Renal cortical epithelial cell (primary cell): ENCODE measurements at regions not wholly inside any gene's neighbourhood (a gene's known extent, or its start where the extent isn't known, plus 50 kb on each side); places are given as distances from the start of the nearest gene placed in this dataset.

ENCODE experiments used
- DNase-seq: peaks from one replicate; pipeline ENCODE4 v3.0.0-alpha.2; 2011; ENCODE audit warnings: low read depth

DNA sequence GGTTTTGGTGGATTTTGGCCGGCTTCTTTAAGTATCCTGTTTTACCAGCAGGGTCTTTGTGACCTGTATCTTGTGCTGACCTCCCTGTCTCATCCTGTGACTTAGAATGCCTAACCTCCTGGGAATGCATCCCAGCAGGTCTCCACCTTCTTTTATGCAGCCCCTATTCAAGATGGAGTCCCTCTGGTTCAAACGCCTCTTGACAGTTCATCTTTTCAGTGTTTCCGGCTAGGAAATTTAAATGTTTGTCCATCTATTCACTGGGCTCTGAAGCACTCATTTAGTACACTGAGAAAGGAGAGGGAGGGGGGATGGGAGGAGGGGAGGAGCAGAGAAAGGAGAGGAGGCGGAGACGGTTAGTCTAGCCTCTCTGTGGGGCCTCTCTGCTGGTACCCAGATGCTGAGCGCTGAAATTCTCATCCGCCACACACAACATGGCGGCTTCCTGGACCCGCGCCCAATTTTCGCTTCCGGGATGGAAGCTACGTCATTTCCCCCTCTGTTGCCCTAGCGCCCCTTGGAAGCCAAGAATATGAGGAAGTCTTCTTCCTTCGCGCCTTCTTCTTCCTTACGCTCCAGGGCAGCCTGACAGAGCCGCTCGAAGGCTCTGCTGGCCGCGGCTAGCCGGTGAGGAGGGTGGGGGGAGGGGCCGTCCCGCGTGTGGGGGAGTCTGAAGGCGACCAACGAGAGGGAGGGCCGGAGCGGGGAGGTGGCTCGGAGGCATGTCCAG is 69.0 kb upstream of the SYT13 start:
- DNase-seq = peak; percentile 53

DNA sequence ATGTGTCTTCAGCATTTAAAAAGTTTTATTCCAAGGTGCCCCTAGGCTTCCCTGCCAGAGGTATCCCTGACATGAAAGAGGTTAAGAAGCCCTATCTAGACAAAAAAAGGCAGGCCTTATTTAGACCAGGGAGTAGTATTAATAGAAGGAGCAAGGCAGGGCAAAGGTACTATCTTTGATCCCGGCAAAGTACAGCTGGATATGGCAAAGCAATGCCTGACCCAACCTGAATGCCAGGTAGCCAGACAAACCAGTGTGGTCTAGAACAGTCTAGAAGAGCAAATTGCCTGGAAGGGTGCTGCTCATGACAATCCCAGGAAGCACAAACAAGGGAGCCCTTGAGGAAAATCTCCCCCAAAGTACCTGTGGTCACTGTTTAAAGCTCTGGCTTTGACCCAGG is 62.6 kb upstream of the SYT13 start:
- DNase-seq = no peak

DNA sequence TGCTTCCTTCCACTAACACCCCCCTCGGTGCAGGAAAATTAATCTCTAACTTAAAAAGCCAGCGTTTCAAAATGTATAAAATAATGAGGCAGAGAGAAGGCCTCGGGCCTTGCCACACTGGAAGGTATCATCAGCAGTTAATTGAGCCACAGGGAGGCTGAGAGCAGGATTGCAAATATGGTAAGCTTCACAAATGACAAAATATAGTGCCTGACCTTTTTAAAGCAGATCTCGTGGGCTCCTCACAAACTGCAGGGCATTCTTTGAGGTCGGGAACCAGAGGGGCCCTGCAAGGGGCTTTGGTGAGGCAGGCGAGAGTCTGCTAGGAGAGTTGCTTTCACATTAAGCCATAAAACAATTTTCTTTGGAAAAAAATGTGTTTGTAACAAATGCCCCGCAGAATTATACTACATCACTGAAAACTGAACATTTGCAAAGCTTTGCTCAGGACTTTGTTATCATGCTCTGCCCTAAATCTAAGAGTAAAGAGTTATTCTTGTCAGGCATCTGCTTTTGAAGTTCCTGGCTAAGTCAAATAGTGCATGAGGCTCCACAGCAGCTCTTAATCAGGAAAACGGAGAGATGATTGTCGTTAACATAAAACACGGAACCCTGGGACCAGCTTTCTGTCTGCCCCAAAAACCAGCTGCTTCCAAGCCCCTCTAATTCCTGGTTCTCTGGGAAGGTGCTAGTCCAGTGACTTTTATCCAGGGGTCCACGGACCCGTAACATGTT is 61.4 kb upstream of the SYT13 start:
- no peak for DNase-seq

DNA sequence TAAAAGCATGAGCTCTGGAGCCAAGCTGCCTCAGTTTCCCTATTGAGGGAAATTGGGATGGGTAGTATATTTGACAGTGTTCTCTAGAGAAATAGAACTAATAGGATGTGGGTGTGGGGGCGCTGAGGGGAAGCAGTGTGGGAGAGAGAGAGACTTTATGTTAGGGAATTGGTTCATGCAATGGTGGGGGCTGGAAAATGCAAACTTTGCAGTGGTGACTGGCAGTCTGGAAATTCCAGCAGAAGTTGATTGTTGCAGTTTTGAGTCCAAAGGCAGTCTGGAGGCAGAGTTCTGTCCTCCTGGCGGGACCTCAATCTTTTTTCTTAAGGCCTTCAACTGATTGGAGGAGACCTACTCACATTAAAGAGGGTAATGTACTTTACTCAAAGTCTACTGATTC is 59.4 kb upstream of the SYT13 start:
- no peak for DNase-seq

DNA sequence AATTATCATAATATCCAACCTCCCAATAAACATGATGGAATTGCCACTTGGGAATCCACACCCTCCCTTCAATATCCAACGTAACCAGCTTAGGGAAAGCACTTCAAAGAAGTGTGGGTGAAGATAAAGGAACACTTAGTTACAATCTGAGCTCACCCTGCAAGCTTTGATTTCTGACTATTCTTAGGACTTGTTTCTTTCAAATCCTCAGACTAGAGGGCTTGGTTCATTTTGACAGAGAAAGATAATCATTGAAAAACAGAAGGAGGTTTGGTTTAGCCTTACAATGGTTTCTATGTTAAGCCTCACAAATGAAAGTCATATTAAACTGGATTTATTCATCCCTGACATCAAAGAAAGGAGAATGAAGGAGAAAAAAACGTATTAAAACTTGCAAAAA is 57.9 kb upstream of the SYT13 start:
- DNase-seq = no peak

DNA sequence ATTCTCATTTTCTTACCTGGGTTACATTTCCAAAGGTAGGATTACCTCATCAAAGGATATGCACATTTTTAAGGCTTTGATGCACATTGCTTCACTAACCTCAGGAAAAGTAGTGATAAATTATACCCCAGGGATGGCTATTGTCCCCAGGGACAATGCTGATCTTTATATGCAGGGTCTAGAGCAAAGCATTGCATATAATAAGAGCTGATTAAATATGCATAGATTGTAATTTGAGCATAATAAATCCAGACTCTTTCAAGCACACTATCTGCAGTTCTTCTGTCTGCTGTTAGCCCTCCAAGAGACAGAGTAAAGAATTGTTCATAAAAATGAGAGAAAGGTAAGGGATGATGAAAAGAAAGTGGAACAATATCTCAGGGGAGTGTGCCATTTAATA is 57.3 kb upstream of the SYT13 start:
- no peak for DNase-seq

DNA sequence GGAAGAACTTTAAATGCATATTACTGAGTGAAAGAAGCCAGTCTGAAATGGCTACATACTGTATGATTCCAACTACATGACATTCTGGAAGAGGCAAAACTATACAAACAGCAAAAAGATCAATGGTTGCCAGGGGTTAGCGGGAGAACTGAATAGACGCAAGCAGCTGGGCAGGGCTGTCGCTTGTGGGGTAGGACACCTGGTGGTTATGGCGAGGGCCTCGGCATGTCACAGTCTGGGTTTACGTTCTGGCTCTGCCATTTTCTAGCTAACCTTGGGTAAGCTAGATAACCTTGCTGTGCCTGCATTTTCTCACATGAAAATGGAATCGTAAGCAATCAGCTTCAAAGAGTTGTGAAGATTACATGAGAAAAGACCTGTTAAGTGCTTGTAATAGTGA is 55.2 kb upstream of the SYT13 start:
- no peak for DNase-seq

DNA sequence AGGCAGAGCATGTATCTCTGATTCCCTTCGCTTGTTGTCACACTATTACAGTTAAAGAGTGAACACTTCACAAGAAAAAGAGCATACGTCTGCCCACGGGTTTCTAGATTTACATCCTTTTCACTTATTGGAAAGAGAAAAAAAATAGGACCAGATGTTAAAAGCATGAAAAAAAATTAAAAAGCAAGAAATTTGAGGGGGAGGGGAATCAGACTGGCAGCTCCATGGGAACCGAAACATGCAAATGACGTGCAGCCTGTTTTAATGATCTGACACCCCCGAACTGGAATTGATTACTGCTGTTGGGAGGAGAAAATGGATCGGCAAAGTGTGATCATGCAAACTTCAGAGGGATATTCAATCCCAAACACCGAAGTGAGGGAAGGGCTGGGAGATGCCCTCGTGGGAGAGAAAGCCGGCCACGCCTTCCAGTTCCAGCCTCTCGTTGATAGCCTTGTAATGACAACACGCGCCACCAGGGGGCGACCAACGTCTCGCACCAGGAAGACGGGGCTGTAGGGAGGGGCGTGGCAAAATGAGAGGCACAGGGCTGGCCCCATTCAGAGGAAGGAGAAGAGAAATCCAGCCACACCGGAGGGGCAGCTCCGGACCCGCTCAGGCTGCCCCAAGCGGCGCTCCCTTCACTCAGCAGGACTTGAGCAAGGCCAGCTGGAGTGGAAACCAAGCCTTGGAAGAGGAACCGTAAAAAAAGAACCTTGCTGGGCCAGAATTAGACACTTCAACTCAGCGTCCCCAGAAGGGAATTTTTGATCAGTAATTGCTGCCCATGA is 53.8 kb upstream of the SYT13 start:
- DNase-seq = peak; percentile 73

DNA sequence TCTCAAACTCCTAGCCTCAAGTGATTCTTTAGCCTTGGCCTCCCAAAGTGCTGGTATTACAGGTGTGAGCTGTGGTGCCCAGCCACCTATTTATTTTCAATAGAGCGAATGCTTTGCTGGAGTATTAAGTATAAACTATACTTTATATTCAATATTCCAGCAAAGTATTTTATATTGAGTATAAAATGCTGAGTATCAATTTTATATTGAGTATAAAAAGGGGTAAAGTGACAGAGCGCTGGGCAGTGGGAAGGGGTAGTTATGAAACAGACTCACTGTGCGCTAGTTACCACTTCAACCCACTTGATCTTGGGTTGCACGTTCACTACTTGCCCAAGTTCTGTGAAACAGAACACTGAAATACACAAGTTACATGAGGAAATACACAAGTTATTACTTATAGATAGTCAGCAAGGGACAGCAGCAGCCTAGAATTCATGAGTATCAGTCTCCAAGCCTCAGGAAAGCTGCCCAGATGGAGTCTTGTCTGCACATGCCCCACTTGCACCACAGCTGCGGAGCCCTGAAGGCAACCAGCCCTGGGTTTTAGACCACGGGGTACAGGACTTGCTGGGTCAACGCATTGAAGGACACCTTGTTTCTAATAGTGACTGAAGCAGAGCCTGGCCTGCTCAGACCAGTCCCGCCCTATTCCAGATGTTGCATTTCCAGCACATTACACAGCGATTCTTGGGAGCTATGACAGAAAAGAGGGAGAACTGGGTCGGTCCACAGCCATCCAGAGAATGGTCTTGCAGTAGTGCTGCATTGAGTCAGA is 51.6 kb upstream of the SYT13 start:
- DNase-seq = no peak

DNA sequence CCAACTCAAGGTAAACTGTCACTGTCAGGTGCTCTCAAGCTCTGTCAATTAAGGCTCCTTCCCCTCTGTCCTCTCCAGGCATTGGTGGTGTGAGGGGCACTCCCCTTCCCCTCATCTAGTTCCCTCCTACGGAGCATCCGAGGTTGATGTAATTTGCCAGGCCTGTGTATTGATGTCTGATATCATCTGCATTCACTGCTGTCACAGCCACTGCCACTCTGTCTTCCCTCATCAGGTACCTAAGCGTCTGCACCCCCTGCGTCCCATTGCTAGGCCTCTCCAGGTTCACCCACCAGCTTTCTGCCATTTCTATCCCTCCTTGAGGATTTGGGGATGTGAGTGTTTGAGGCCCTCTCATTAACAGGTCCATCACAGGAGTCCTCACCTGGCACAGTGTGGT is 50.0 kb upstream of the SYT13 start:
- no peak for DNase-seq
